Stimulated activated effector memory CD8-positive, alpha-beta T cell treated with anti-CD3 and anti-CD28 coated beads, Interleukin-12 subunit alpha, Interleukin-12 subunit beta, amount 100 ng/mL, for 72 hours (primary cell): ENCODE measurements at regions not wholly inside any gene's neighbourhood (a gene's known extent, or its start where the extent isn't known, plus 50 kb on each side); places are given as distances from the start of the nearest gene placed in this dataset.
"Not testable (repeated sequence)": the region's sequence is repeated elsewhere in the genome, so short reads cannot be mapped to it uniquely, and the experiment has no call there.

Source experiments
- ATAC-seq: fragments of 150-1000 bp; cut with Tn5 transposase; 2 replicates; pipeline ENCODE4 v1.10.0; 2021
- DNase-seq, 2 donors: peaks; one replicate each; pipeline ENCODE4 v3.0.0; 2021 to 2022; ENCODE audit warnings: low spot score in 2 of 2
- H3K27ac Mint-ChIP-seq: one replicate; pipeline ENCODE4 v1.8.0; 2022; ENCODE audit warnings: mild to moderate bottlenecking, mixed read lengths
- H3K36me3 Mint-ChIP-seq: one replicate; pipeline ENCODE4 v1.8.0; 2022; ENCODE audit warnings: mild to moderate bottlenecking, mixed read lengths
- H3K4me1 Mint-ChIP-seq: one replicate; pipeline ENCODE4 v1.8.0; 2022; ENCODE audit warnings: mixed read lengths
- H3K4me3 Mint-ChIP-seq: one replicate; pipeline ENCODE4 v1.8.0; 2022; ENCODE audit warnings: mild to moderate bottlenecking, mixed read lengths
- H3K9me3 Mint-ChIP-seq: one replicate; pipeline ENCODE4 v1.8.0; 2022; ENCODE audit warnings: mixed read lengths

DNA sequence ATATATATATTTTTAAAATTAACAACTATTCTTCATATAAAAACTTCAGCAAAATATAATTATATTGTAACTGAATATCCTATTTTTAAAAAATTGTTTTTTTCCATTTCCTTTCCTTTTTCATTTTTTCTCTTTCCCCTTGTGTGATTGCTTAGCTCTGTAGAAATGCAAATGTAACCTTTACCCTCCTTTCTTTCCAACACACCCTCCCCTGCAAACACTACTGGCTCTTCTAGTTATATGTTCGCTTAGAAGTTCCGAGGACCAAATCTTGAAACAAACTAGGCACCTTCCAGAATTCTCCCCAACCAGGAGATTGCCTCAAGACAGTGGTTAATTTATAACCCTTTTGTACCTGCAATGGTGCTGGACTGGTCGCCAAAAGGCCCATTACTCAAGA lies 1980.0 kb upstream of the CDH6 start:
- no peaks in the 10 kb centered on the region for H3K4me1 Mint-ChIP-seq
- ATAC-seq = no peak
- DNase-seq = no peak
- H3K36me3 Mint-ChIP-seq = no peaks in the 10 kb centered on the region
- H3K27ac Mint-ChIP-seq = no peak overlapping the region
- H3K9me3 Mint-ChIP-seq = peaks cover 2% of the 10 kb centered on the region
- H3K4me3 Mint-ChIP-seq = no peak overlapping the region

GRCh38 chr5:29208024-29208423 lies 1985.5 kb upstream of the CDH6 start:
- Mint-ChIP-seq H3K27ac (no peak overlapping the region), H3K4me3 (no peak overlapping the region), H3K4me1 (no peaks in the 10 kb centered on the region), H3K9me3 (peaks cover 15% of the 10 kb centered on the region), H3K36me3 (no peaks in the 10 kb centered on the region)
- DNase-seq (no peak), ATAC-seq (no peak)

DNA sequence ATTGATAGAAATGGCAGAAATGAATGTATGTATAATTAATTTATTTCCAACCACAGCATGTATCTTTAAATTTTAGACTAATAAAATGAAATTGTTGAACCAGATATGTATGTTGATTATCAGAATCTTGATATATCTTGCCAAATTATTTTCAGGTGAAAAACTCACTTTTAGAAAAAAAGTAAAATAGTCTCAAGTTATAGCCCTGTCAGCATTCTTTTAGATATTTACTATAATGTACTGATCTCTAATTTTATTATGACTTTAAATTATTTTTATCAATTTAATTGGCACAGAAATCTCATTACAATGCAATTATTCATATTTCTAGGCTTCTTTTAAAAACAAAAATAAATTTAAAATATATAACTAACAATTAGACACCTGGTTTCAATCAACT lies 1990.4 kb upstream of the CDH6 start:
- H3K4me3 Mint-ChIP-seq = no peak overlapping the region
- no peak overlapping the region for H3K27ac Mint-ChIP-seq
- peaks cover 10% of the 10 kb centered on the region for H3K9me3 Mint-ChIP-seq
- no peaks in the 10 kb centered on the region for H3K36me3 Mint-ChIP-seq
- ATAC-seq (no peak), DNase-seq (no peak)
- H3K4me1 Mint-ChIP-seq = no peaks in the 10 kb centered on the region

DNA sequence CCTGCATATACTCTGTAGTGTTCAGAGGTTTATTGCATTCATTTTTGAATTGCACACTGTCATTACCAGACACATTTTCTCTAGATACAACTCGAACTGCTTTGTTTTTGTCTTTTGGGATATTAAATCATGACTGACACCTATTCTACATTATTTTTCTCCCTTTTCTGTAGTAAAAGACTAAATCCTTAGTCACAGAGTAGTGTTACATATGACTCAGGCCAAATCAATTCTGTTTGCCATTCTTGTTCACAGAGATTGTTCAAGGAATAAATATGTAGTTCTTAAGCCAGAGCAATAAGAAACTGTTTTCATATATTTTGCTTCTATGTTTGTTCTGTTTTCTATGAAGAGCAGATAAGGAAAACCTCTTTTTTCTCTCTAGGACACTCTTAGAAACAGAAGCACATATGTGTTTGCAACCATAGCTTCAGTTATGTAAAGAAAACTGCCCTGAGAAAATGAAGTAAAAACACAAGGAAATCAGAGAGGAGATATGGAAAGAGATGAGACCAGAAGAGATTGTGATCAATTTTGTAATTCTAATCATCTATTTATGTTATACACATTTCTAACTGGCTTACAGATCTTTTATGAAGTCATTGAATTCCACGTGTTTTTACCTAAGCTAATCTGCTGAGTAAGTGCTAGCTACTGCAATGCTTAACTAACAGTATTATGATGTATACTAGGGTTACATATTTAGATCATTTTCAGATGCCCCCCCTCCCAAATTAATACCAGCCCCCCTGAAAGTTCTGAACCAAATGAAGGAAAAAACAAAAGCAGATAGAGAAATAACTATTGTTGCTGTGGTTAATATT lies 1995.6 kb upstream of the CDH6 start:
- no peak for ATAC-seq
- no peak overlapping the region for H3K27ac Mint-ChIP-seq
- peaks cover 12% of the 10 kb centered on the region for H3K9me3 Mint-ChIP-seq
- no peak for DNase-seq
- no peaks in the 10 kb centered on the region for H3K4me1 Mint-ChIP-seq
- no peaks in the 10 kb centered on the region for H3K36me3 Mint-ChIP-seq
- no peak overlapping the region for H3K4me3 Mint-ChIP-seq

DNA sequence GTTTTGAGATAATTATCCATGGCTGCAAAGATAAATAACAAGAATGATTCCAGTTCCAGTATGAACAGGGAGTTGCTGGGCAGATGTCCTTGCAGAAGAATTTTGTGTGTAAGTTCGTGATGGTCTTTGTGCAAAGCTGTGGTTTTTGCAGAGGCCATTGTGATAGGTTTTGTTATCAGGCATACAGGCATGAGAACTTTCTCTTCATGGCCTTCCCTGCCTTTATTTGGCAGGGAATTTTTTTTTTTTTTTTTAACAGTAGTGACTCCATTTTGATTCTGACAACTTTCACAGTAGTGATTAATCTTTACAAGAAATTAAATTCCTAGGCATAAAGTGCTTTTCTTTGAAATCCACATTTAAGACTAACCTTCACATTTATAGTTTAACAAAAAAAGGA lies 1999.5 kb upstream of the CDH6 start:
- ATAC-seq (no peak), DNase-seq (no peak)
- Mint-ChIP-seq H3K4me1 (no peaks in the 10 kb centered on the region), H3K36me3 (no peaks in the 10 kb centered on the region), H3K9me3 (peaks cover 12% of the 10 kb centered on the region), H3K4me3 (no peak overlapping the region), H3K27ac (no peak overlapping the region)

GRCh38 chr5:29191269-29192048 lies 2002.0 kb upstream of the CDH6 start:
- not testable (repeated sequence) for H3K4me3 Mint-ChIP-seq, H3K36me3 Mint-ChIP-seq, H3K27ac Mint-ChIP-seq, DNase-seq, ATAC-seq, H3K9me3 Mint-ChIP-seq, H3K4me1 Mint-ChIP-seq

DNA sequence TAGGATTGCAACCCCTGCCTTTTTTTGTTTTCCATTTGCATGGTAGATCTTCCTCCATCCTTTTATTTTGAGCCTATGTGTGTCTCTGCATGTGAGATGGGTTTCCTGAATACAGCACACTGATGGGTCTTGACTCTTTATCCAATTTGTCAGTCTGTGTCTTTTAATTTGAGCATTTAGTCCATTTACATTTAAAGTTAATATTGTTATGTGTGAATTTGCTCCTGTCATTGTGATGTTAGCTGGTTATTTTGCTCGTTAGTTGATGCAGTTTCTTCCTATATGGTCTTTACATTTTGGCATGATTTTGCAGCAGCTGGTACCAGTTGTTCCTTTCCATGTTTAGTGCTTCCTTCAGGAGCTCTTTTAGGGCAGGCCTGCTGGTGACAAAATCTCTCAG lies 2003.1 kb upstream of the CDH6 start:
- DNase-seq, H3K27ac Mint-ChIP-seq, H3K4me3 Mint-ChIP-seq, H3K4me1 Mint-ChIP-seq, H3K36me3 Mint-ChIP-seq, ATAC-seq: not testable (repeated sequence)
- H3K9me3 Mint-ChIP-seq = peaks cover 10% of the 10 kb centered on the region

DNA sequence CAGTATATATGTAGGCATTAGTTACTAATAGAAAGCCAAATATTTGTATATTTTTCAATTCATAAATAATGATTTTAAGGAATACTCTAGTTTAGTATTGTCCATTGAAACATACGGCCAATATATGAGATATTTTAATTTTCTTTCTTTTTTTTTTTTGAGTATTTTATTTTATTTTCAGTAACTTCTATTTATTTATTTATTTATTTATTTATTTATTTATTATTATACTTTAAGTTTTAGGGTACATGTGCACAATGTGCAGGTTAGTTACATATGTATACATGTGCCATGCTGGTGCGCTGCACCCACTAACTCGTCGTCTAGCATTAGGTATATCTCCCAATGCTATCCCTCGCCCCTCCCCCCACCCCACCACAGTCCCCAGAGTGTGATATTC lies 2007.1 kb upstream of the CDH6 start:
- ATAC-seq, H3K27ac Mint-ChIP-seq, H3K4me1 Mint-ChIP-seq, H3K36me3 Mint-ChIP-seq, DNase-seq, H3K4me3 Mint-ChIP-seq: not testable (repeated sequence)
- H3K9me3 Mint-ChIP-seq = peaks cover 18% of the 10 kb centered on the region

DNA sequence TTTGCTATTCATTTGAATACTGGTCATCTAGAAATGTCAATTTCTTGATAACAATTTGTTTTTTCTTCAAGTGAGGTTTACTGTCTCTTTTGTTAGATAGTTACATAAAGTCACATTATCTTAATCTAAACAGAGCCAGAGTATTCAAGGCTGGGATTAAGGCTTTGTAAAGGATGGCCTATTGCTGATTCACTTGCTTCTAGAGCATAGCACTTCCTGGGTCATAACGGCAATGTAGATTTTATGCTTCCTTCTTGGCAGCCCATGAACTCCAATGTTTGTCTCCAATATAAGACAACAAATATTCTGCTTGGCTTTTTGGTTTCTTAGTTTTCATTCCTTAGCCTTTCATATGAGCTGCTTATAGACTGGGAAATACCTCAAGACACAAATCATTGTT lies 2007.9 kb upstream of the CDH6 start:
- no peak for DNase-seq
- no peak for ATAC-seq
- Mint-ChIP-seq H3K9me3 (peaks cover 18% of the 10 kb centered on the region), H3K4me3 (no peak overlapping the region), H3K36me3 (no peaks in the 10 kb centered on the region), H3K4me1 (no peaks in the 10 kb centered on the region), H3K27ac (no peak overlapping the region)

DNA sequence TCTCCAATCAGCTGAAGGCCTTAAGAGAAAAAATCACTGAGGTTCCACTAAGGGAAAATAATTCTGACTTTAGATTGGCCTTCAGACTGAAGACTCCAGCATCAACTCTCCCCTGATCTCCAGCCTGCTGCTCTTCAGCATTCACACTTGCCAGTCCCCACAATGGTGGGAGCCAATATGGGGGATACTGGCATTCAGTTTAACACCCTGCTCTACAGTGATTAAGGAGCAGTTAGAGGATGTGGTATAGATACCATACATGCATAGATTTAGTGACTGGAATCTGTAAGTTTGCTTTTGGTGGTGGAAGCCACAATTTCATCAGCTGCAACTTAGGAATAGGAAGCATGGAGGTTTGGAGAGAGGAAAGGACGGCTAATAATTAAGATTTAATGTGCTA lies 2017.7 kb upstream of the CDH6 start:
- Mint-ChIP-seq H3K27ac (no peak overlapping the region), H3K36me3 (no peaks in the 10 kb centered on the region), H3K4me3 (no peak overlapping the region), H3K9me3 (peaks cover 33% of the 10 kb centered on the region), H3K4me1 (no peaks in the 10 kb centered on the region)
- ATAC-seq (no peak), DNase-seq (no peak)

- DNase-seq = no peak
- H3K4me1 Mint-ChIP-seq = no peaks in the 10 kb centered on the region
- H3K9me3 Mint-ChIP-seq = peaks cover 29% of the 10 kb centered on the region
- H3K27ac Mint-ChIP-seq = no peak overlapping the region
- no peak overlapping the region for H3K4me3 Mint-ChIP-seq
- no peaks in the 10 kb centered on the region for H3K36me3 Mint-ChIP-seq
- no peak for ATAC-seq
These were observed 2022.9 kb upstream of the CDH6 start for GRCh38 chr5:29170599-29170998.

DNA sequence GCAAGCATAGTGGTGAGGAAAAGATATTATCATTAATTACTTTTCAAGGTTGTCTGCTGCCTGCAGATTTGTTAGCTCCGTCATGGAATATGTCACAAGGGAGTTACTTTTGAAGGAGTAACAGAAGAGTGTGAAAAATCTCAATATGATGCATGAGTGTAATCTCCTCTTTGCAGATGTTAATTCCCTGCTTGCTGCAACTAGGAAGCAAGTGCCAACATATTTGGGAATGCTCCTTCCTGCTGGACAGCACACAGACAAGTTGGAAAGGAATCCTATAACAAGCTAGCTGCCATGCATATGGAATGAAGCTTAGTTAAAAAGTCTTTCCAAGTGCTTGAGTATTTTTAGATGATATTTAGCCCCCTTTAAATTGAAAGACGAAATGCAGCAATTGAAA lies 2023.6 kb upstream of the CDH6 start:
- Mint-ChIP-seq H3K27ac (no peak overlapping the region), H3K9me3 (peaks cover 25% of the 10 kb centered on the region), H3K4me3 (no peak overlapping the region), H3K4me1 (no peaks in the 10 kb centered on the region), H3K36me3 (no peaks in the 10 kb centered on the region)
- DNase-seq (no peak), ATAC-seq (no peak)

DNA sequence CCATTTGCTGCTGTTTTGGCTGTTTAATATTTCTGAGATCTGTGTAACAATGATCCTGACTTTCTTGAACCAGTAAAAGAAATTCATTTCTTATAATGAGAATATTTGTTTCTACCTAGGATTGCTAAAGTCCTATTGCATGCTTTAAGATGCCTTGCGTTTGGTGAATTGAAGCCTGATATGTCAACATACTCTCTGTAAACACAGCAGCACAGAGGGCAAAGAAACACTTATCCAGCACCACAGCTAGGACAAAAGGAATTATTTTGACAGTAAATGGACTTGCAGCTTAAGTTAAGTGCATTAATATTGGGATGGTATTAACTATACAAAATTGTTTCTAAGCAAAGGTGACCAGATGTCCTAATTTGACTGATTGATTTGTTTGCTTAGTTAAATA lies 2031.2 kb upstream of the CDH6 start:
- Mint-ChIP-seq H3K9me3 (peaks cover 23% of the 10 kb centered on the region), H3K36me3 (no peaks in the 10 kb centered on the region), H3K27ac (no peak overlapping the region), H3K4me1 (no peaks in the 10 kb centered on the region), H3K4me3 (no peak overlapping the region)
- ATAC-seq = no peak
- no peak for DNase-seq

DNA sequence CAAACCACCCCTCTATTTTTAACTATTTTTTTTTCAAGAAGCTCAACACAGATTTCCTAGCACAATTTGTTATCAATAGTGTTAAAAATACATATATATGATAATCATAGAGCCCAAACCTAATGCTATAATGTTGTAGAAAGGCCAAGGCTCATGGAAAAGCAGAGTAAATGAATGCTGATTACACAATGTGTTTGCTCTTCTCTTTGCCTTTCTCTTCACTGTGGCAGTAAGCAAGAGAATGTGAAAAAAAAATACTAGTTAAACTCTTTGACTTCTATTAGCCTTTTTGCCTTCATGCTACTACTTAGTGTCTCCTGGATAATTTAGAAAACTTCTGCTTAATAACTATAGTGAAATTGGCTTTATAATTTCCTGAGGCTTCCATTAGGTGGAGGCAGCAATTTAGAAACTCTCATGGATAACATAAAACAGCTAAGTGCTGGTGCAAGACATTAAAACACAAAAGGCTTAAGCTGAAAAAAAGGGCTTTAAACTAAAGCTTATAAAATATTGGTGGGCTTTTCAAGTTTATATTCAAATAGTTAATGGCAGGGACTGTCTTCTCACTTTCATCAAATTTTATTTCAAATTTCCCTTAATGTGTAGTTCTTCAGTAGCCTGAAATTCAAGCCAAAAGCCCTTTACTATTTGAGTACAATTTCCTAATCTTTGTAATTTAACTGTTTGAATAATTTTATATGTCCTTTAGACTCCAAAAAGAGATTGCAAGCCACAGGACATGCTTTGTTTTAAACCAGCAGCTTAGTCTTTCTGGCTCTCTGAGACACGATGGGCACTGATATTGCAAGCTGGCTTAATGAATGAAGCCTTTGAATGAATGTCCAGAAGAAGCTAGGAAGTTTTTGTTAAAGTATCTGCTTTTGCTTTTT lies 2031.8 kb upstream of the CDH6 start:
- H3K9me3 Mint-ChIP-seq = peaks cover 25% of the 10 kb centered on the region
- no peak for ATAC-seq
- H3K36me3 Mint-ChIP-seq = no peaks in the 10 kb centered on the region
- no peak overlapping the region for H3K4me3 Mint-ChIP-seq
- H3K4me1 Mint-ChIP-seq = no peaks in the 10 kb centered on the region
- H3K27ac Mint-ChIP-seq = no peak overlapping the region
- DNase-seq = no peak

GRCh38 chr5:29157975-29158374 lies 2035.5 kb upstream of the CDH6 start:
- H3K9me3 Mint-ChIP-seq = peaks cover 35% of the 10 kb centered on the region
- H3K4me3 Mint-ChIP-seq = no peak overlapping the region
- no peak for DNase-seq
- no peak for ATAC-seq
- no peaks in the 10 kb centered on the region for H3K36me3 Mint-ChIP-seq
- H3K27ac Mint-ChIP-seq = no peak overlapping the region
- H3K4me1 Mint-ChIP-seq = no peaks in the 10 kb centered on the region
